Bronchial epithelial cell (primary cell): ENCODE measurements at regions not wholly inside any gene's neighbourhood (a gene's known extent, or its start where the extent isn't known, plus 50 kb on each side); places are given as distances from the start of the nearest gene placed in this dataset.

Source experiments
- DNase-seq: peaks from one replicate; pipeline ENCODE4 v3.0.0-alpha.2; 2010; ENCODE audit warnings: low read depth
- FAIRE-seq: peaks from 2 replicates; lab custom pipeline; 2011; peaks lifted over from hg19 to GRCh38; lab: Jason Lieb, UNC
- H3K27me3 ChIP-seq: 2 replicates; pipeline ENCODE4 v1.5.1; 2011; ENCODE audit warnings: low read length; ENCODE audit not compliant: control insufficient read depth, insufficient read depth
- H3K36me3 ChIP-seq: 2 replicates; pipeline ENCODE4 v1.5.1; 2011; ENCODE audit warnings: low read length; ENCODE audit not compliant: control insufficient read depth, insufficient read depth
- H3K4me3 ChIP-seq: 2 replicates; pipeline ENCODE4 v1.5.1; 2011; ENCODE audit warnings: mild to moderate bottlenecking, low read depth, low read length, control low read depth
- CTCF ChIP-seq: IDR thresholded peaks from 2 replicates; pipeline ENCODE4 v1.5.1; 2011; ENCODE audit warnings: mild to moderate bottlenecking, moderate library complexity, low read length, control low read depth, inconsistent platforms; ENCODE audit not compliant: insufficient read depth, severe bottlenecking

- FAIRE-seq, result no peak
- no peak for TF ChIP-seq CTCF
- no peak overlapping the region for H3K4me3 ChIP-seq
- no peaks in the 10 kb centered on the region for H3K36me3 ChIP-seq
- peak; percentile 1 for DNase-seq
- H3K27me3 ChIP-seq, result no peaks in the 10 kb centered on the region
Measured at GRCh38 chr20:12055161-12055560, 137.5 kb downstream of the BTBD3 start.

GRCh38 chr20:12056839-12057238 lies 139.1 kb downstream of the BTBD3 start:
- TF ChIP-seq CTCF, result no peak
- DNase-seq (no peak), FAIRE-seq (no peak)
- H3K27me3 ChIP-seq, result no peaks in the 10 kb centered on the region
- no peak overlapping the region for H3K4me3 ChIP-seq
- no peaks in the 10 kb centered on the region for H3K36me3 ChIP-seq

GRCh38 chr20:12057778-12058177 lies 140.1 kb downstream of the BTBD3 start:
- no peak for TF ChIP-seq CTCF
- H3K36me3 ChIP-seq, result no peaks in the 10 kb centered on the region
- no peak for FAIRE-seq

GRCh38 chr20:12058216-12058615 lies 140.5 kb downstream of the BTBD3 start:
- Histone ChIP-seq H3K27me3 (no peaks in the 10 kb centered on the region), H3K4me3 (no peak overlapping the region), H3K36me3 (no peaks in the 10 kb centered on the region)
- TF ChIP-seq CTCF, result no peak
- FAIRE-seq (no peak), DNase-seq (no peak)

More at GRCh38 chr20:12057778-12058177, 140.1 kb downstream of the BTBD3 start:
- no peak for DNase-seq
- H3K4me3 ChIP-seq, result no peak overlapping the region
- no peaks in the 10 kb centered on the region for H3K27me3 ChIP-seq

GRCh38 chr20:12061466-12061865 lies 143.8 kb downstream of the BTBD3 start:
- FAIRE-seq (no peak), DNase-seq (no peak)
- H3K27me3 ChIP-seq, result no peaks in the 10 kb centered on the region
- TF ChIP-seq CTCF, result no peak
- no peak overlapping the region for H3K4me3 ChIP-seq
- H3K36me3 ChIP-seq, result no peaks in the 10 kb centered on the region

- Histone ChIP-seq H3K27me3 (no peaks in the 10 kb centered on the region), H3K36me3 (no peaks in the 10 kb centered on the region), H3K4me3 (no peak overlapping the region)
- TF ChIP-seq CTCF, result no peak
- no peak for FAIRE-seq
- no peak for DNase-seq
Measured at GRCh38 chr20:12063106-12063684, 145.5 kb downstream of the BTBD3 start.
